ENCODE measurements at regions not wholly inside any gene's neighbourhood (a gene's known extent, or its start where the extent isn't known, plus 50 kb on each side); places are given as distances from the start of the nearest gene placed in this dataset.

- Histone ChIP-seq H2BK120ac (replicated peaks; ENCODE audit: low read depth, low read length) (no peak overlapping the region), H4K5ac (ENCODE audit: insufficient read length, low read depth, low read length) (no peak overlapping the region), H3K23me2 (ENCODE audit: low read depth, low read length) (no peaks in the 10 kb centered on the region), H3K4ac (replicated peaks; ENCODE audit: insufficient read length, low read depth, low read length) (no peak overlapping the region), H3K9me3 (ENCODE audit: insufficient read depth in 2 of 2, low read depth in 1 of 2, low read length in 1 of 2) (peaks cover 8 to 18% of the 10 kb centered on the region in 2 experiments; a peak in 3 of 4 replicates), H3K27me3 (replicated peaks in 1 of 4; ENCODE audit: control insufficient read depth in 3 of 4, extremely low read depth in 1 of 4, insufficient read depth in 3 of 4, low read length in 3 of 4) (no peaks in the 10 kb centered on the region; a peak in 2 of 7 replicates), H3K36me3 (ENCODE audit: control insufficient read depth in 2 of 4, insufficient read depth in 4 of 4, low read length in 3 of 4) (no peaks in the 10 kb centered on the region), H2AFZ (ENCODE audit: low read length) (no peak overlapping the region), H3K4me2 (ENCODE audit: insufficient read depth in 1 of 2, low read depth in 2 of 2, low read length in 2 of 2) (no peak overlapping the region), H2BK12ac (ENCODE audit: low read depth, low read length) (no peak overlapping the region), H3K4me1 (replicated peaks in 1 of 4; ENCODE audit: control insufficient read depth in 3 of 4, insufficient read depth in 4 of 4, low read length in 3 of 4) (peaks cover 0 to 19% (median 0%) of the 10 kb centered on the region in 4 experiments; a peak in 4 of 7 replicates), H3K4me3 (ENCODE audit: extremely low read depth in 1 of 4, insufficient read depth in 2 of 4, low read depth in 3 of 4, low read length in 4 of 4) (no peak overlapping the region), H3K56ac (replicated peaks; ENCODE audit: insufficient read length, low read depth, low read length) (no peak overlapping the region), H3K14ac (ENCODE audit: insufficient read length) (no peak overlapping the region), H3K79me1 (ENCODE audit: low read depth, low read length) (no peaks in the 10 kb centered on the region), H3K9ac (replicated peaks in 1 of 4; ENCODE audit: extremely low read depth in 1 of 4, low read depth in 3 of 4, low read length in 3 of 4) (no peak overlapping the region), H4K20me1 (replicated peaks in 1 of 2; ENCODE audit: control insufficient read depth in 1 of 2, insufficient read depth in 2 of 2, low read length in 2 of 2) (no peaks in the 10 kb centered on the region), H2AK5ac (ENCODE audit: low read depth, low read length) (no peak overlapping the region), H2BK5ac (ENCODE audit: low read depth, low read length) (no peak overlapping the region), H4K91ac (replicated peaks; ENCODE audit: insufficient read length, low read length) (no peak overlapping the region), H2BK20ac (ENCODE audit: low read length) (no peak overlapping the region), H2BK15ac (ENCODE audit: low read length) (no peak overlapping the region), H4K8ac (ENCODE audit: extremely low read depth, insufficient read depth, low read length) (no peak overlapping the region), H3K23ac (ENCODE audit: insufficient read length) (no peak overlapping the region), H3K27ac (ENCODE audit: low read depth, low read length) (no peak overlapping the region), H3K18ac (ENCODE audit: extremely low read depth, low read length) (no peak overlapping the region), H3K79me2 (ENCODE audit: control insufficient read depth in 1 of 2, insufficient read depth in 2 of 2, low read length in 2 of 2) (no peaks in the 10 kb centered on the region)
- 74% methylated on average over 10 of the region's 10 CpGs; no CpG with 5 or more reads in 1 of the 2 experiments for WGBS, 2 experiments (ENCODE audit: extremely low coverage in 1 of 2, insufficient coverage in 1 of 2, insufficient read length in 1 of 2, insufficient replicate concordance in 2 of 2, low coverage in 1 of 2, low lambda C conversion rate in 2 of 2, missing lambda C conversion rate in 1 of 2)
- ChIA-PET CTCF (ENCODE audit: partially characterized antibody) (no interaction called here), POLR2A (ENCODE audit: partially characterized antibody) (no interaction called here)
- DNase-seq (ENCODE audit: low read depth in 1 of 2, low spot score in 2 of 2) = no peak
- no peak for FAIRE-seq
- no peak for TF ChIP-seq ZNF274 (IDR thresholded peaks at IDR 0.05; ENCODE audit: borderline replicate concordance, extremely low read depth, low read length)
- no peak for TF ChIP-seq E2F6 (IDR thresholded peaks at IDR 0.05)
- no peak for TF ChIP-seq NRF1 (IDR thresholded peaks at IDR 0.05; ENCODE audit: low read depth, low read length)
- no peak for TF ChIP-seq CBX8 (IDR thresholded peaks at IDR 0.05; ENCODE audit: borderline replicate concordance, low read depth, low read length)
- no peak for TF ChIP-seq SP4 (IDR thresholded peaks at IDR 0.05; ENCODE audit: low read length)
- no peak for TF ChIP-seq RNF2 (IDR thresholded peaks at IDR 0.05; ENCODE audit: borderline replicate concordance, low read depth, low read length, missing control alignments, poor library complexity, severe bottlenecking)
- TF ChIP-seq CTCF (IDR thresholded peaks at IDR 0.05; ENCODE audit: control extremely low read depth in 1 of 3, insufficient read depth in 1 of 3, low read depth in 1 of 3, low read length in 3 of 3) = no peak
- no peak for TF ChIP-seq NANOG (IDR thresholded peaks at IDR 0.05; ENCODE audit: insufficient read depth, low read depth, low read length, poor library complexity, severe bottlenecking)
- TF ChIP-seq TCF12 (IDR thresholded peaks at IDR 0.05; ENCODE audit: low read depth, low read length) = no peak
- TF ChIP-seq RFX5 (IDR thresholded peaks at IDR 0.05; ENCODE audit: borderline replicate concordance, low read depth, low read length) = no peak
- no peak for TF ChIP-seq SP2 (IDR thresholded peaks at IDR 0.05; ENCODE audit: low read length)
Measured at GRCh38 chr2:240253583-240254145, 113.2 kb upstream of the OTOS start.

Measured in H1 (cell line).